KG1 (cell line): ENCODE measurements at regions not wholly inside any gene's neighbourhood (a gene's known extent, or its start where the extent isn't known, plus 50 kb on each side); places are given as distances from the start of the nearest gene placed in this dataset.

Experiments
- DNase-seq: peaks from one replicate; lab custom pipeline; 2025; lab: John Stamatoyannopoulos, UW

DNA sequence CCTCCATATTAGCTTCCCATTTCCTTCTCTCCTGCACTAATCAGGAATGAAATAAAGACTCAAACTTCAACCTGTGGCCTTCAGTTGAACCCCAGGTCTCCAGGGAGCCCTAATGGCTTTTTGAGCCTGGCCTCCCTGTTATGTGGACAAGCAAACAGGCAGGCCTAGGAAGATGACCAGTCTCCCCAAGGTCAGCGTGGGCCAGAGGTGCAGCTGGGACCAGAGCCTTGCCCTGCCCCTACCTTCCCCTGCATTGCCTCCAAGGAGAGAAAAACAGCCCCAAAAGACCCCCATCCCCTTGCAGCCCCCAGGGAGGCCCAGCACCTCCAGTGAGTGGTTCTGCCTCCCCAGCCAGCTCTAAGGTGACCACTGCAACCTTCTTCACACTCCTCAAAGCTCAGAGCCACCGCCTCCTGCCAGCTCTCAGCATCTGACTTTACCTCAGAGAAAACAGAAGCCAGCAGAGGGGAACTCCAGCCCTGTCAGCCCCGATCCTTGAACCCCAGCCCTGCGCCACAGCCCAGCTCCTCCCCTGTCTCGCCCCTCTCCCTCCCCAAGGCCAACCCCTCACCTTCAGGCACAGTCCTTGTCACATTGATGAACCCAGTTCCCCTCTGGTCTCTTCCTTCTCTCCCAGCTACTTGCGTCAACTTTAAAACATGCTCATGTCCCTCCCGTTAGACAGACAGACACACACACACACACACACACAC is 59.5 kb upstream of the ID2 start:
- no peak for DNase-seq

DNA sequence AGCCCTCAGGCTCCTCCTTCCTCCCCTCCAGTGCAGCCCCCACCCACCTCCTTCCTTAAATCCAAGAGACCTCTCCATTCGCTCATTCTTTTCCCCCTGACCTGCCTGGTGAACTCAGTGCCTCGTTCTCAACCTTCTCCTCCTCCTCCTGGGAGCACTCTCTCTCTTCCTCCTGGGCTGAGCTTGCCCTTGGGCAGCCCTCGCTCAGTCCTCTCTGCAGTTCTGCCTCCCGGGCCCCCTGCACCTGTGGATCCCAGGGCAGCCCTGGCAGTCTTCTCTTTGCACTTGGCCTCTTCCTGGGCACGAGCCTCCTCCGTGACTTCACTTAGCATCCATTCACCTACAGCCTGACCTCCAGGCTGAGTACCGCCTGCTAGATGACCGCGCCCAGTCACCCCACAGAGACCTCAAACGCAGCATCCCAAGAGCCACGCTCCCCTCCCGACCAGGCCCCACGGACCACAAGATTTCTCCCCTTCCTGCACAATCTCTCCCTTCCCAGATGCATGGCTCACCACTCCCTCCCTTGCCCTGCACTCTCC is 58.9 kb upstream of the ID2 start:
- no peak for DNase-seq

DNA sequence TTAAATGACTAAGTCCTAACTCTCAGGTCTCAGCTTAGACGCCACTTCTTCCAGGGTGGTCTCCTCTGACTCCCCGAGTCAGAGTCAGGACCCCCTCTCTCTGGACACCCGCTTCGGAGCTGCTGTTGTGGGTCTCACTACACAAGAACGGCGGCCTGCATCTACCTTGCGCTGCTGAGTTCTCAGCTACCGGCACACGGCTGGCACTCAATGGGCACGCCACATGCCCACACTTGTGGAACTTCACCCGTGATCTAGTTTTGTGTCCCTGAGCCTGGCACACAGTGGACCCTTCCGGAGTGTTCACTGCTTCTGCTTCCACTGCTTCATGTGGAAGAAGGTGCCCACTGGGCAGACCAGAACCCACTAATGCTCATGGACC is 58.3 kb upstream of the ID2 start:
- no peak for DNase-seq

DNA sequence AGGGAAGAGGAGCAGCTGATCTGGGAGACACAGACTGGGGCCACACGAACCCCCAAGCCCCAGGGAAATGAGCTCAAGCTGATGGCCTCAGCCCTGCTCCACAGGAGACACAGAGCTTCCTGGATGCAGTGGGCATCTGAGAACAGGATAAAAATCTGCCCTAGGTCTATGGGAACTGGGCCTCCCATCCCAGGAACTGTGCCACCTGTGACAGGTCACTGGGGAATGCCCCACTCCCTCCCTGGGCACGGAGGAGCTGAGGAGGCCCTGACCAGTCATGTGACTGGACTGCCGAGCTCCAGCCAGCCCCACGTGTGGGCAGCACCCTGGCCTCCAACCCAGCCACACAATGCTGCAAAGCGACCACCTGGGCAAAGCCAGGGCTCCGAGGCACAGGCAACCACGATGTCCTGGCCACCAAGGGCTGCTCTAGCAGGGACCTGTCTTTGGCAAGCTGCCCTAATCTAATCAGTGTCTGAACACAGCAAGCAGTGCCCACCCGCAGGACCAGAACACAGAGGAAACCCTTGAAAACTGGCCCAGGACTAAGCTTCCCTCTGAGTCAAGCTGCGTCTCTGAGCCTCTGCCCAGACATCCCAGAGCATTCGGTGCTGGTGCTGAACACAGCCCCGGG is 57.8 kb upstream of the ID2 start:
- DNase-seq = no peak

DNA sequence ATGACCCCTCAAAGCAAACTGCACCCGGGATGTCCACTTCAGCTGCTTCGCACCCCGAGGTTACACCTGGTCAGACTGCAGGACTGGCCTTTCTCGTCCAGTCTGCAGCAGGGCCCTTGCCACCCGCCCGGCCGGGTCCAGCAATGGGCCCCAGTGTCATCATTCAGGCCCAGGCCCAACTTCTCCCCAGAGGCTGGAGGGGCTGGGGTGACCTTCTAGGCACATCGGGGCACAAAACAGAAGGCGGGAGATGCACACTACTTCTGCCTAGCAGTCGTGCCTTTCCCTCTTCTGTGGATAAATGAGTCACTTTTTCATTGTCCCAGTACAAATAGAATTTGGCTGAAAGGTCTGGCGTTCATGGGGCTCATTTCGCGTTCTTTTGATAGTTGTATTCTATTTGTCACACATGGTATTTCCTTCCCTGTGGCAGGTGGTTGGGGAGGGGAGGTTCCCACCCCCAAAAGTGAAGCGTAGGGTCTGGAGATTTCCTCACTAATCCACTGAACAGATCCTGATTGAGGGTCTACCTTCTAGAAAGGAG is 56.9 kb upstream of the ID2 start:
- DNase-seq = no peak

DNA sequence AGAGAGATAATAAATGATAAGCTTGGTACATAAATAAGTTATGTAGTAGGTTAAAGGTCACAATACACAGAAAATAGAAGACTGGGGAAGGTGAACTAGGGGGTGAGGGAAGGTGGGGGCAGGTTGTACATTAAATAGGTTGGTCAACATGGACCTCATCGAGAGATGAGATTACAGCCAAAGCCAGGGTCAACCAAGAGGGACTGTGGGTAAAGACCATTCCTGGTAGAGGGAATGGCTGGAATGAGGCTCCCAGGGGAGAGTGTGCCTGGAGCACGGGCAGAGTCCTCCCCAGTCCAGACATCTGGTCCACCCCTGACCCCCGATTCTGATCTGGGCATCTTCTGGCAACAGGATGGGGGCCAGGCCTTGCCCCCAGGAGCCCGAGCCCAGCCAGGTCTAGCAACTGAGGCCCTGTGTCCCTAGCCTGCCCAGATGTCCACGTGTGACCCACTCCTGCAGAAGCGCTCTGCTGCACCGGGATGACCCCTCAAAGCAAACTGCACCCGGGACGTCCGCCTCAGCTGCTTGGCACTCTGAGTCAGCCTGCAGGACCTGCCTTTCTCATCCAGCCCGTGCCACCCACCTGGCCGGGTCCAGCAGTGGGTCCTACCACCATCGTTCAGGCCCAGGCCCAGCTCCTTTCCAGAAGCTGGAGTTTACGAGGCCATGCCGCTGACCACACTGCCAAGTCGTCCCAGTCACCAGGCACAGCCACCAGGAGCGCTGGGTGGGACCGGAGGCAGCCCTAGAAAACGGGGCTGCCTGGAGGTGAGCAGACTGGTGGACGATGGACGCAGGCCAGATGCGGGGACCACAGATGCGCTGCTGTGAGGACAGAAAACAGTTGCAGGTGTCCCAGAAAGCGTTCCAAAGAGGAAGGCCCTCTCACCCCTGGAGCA is 56.2 kb upstream of the ID2 start:
- DNase-seq = no peak

DNA sequence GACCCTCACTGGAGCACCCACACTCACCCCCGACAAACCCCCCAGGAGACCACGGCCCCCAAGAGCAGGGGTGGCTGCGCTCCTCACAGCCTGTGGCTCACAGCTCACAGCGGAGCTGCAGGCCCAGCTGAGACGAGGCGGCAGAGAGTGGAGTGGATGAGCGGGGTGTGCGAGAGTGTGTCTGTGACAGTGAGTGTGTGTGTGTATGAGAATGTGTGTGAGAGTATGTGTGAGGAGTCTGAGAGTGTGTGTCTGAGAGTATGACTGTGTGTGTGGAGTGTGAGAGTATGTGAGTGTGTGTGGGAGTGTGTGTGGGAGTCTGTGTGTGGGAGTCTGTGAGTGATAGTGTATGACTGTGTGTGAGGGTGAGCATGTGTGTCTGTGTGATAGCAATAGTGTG is 55.3 kb upstream of the ID2 start:
- no peak for DNase-seq

DNA sequence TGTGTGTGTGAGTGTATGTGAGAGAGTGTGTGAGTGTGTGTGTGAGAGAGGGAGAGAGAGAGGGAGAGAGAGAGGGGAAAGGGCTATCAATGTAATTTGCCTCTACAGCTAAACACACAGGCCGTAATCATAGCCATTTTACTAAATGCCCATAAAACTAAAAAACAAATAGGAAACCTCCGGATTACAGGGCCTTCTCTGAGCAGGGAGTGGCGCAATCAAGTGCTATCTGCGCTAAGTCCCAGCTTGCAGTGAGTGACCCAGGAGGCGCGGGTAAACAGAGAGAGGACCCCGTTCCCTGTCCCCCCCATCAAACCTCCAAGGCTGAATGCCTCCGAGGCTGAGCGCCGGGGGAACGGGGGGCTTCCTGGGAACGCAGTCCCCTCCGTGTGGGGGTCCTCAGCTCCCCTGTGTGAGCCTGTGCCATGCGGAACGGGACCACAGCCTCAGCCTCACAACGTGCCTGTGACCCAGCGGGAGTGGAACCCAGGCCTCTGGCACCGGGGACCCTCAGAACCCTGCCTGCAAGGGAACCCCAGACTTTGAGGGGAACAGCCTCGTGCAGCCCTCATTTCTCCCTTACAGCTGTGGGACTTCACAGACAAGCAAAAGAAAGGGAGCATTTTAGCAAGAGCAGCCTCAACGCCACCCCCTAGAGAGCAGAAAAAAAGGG is 54.7 kb upstream of the ID2 start:
- no peak for DNase-seq

DNA sequence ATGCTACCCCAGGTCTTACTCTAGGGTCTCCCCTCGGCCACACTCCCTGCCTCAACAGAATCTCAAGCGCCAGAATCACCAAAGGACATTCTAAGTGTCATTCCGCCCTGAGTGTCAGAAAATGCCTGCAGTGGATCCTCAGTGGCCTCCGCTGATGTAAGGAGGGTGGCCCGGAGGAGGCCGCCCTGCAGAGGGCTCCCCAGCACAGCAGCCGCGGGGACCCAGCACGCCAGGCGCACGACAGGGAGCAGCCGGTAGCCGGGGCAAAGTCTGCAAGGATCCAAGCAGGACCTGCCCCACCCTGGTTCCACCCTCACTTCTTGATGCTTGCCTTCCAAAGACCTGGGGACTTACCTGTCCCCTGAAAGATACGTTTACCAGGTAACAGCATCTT is 54.2 kb upstream of the ID2 start:
- DNase-seq = no peak

DNA sequence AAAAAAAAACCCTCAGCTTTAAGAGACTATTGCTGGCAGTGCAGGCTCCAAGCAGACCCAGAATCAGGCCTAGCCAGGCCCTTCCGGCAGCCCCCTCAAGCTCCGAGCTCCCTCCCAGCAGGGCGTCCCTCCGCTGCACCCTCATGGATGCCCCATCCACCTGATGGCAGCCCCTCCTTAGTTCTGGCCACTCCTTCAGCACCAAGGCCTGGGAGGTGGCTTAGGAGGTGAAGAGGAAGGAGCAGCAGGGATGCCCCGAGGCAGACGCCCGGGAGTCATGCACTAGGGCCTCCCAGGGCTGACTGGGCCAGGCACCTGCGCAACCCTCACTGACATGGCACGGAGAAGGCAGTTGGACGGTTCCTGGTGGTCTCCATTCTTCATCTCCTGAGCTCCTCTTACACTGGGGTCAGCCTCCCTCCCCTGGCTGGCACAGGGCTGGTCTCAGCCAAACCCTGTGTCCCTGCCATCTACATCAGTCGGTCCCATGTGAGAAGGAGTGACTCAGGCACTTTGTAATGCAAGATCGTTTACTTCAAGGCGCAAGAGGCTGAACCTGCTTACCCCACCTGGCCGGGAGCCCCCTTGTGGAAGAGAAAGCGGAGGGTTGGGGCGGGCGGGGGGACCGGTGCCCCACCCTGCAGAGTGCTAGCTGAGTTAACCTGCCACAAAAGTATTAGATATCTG is 53.5 kb upstream of the ID2 start:
- no peak for DNase-seq

DNA sequence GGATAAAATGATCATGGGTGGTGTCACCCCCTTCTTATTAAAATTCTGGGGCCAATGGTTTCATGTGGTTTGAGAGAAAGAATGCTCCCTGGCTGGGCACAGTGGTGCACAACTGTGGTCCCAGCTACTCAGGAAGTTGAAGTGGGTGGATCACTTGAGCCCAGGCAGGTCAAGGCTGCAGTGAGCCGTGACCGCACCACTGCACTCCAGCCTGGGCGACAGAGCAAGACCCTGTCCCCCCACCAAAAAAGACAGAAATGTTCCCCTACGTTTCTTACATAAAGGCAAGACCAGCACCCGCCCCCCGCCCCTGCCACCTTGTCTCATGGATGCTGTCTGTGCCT is 53.0 kb upstream of the ID2 start:
- DNase-seq = no peak

DNA sequence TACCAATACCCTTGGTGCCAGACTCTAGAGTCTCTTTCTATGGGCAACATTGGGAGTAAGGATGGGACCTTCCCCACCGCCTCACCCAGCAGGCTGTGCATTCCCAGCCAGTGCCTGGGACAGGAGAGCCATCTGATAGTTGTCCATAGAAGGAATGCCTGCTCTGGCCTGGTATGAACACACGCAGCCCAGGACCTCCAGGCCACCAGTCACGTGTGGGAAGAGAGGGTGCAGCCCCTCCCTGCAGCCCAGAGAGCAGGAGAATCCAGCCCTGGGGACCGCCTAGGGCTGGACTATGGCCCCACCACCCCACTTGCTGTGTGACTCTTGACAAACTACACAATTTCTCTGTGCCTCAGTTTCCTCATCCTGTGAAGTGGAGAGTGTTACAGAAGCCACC is 52.5 kb upstream of the ID2 start:
- DNase-seq = no peak

DNA sequence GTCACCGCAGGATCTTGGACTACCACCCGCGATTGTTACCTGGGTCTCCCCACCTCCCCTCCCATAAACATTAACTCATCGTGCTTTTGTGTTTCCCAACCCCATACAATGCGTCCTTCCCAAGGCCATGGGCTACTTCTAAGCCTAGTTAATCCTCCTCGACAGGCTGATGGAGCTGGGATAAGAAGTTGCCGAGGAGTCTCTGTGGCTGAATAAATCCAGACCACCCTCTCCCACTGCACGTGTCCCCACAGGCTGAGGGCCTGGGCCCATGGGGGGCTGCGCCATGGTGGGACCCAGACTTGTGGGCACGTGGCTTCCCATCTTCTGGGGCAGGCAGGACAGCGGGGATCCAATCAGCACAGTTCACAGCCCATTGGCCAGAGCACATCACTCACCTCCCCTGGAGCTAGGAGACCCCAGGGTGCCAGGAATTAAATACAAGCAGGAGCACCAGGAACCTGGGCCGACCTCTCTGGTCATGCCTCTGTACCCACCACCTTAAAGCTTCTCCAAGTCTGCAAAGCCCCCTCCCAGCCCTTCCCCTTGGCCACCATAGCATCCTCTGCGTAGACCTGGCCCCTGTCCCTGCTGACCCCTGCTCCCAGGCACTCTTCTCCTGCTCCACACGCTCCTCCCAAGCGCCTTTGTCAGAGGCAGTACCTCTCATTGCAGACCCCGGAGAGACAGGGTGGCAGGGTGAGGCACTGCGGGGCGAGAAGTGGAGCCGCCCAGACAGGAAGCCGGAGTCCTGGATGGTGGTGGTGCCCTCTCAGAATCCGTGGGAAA is 51.0 kb upstream of the ID2 start:
- no peak for DNase-seq

DNA sequence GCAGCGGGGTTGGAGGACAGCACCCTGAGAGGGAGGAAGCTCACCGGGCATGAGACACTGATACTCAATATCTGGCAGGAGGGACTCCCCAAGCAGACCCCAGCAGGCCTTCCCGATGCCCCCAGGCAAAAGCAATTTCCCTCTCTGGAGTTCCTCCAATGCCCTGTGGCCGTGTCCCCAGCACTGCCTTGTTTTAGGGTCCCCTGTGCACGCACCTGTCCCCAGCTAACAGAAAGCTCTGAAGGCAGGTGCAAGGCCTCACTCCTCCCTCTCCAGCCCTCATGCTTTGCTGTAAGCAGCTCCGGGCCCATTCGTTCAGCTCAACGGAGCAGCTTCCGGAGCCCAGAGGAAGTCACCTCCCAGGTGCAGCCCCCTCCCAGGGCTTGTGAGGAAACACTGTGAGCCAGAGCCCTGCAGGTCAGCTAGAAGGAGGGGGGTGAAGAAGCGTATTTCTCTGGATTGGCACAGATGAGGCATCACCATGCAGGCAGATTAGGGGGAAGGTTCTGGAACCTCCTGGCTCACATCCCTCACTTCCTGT is 50.3 kb upstream of the ID2 start:
- DNase-seq = no peak
